ENCODE measurements at regions not wholly inside any gene's neighbourhood (a gene's known extent, or its start where the extent isn't known, plus 50 kb on each side); places are given as distances from the start of the nearest gene placed in this dataset.

DNA sequence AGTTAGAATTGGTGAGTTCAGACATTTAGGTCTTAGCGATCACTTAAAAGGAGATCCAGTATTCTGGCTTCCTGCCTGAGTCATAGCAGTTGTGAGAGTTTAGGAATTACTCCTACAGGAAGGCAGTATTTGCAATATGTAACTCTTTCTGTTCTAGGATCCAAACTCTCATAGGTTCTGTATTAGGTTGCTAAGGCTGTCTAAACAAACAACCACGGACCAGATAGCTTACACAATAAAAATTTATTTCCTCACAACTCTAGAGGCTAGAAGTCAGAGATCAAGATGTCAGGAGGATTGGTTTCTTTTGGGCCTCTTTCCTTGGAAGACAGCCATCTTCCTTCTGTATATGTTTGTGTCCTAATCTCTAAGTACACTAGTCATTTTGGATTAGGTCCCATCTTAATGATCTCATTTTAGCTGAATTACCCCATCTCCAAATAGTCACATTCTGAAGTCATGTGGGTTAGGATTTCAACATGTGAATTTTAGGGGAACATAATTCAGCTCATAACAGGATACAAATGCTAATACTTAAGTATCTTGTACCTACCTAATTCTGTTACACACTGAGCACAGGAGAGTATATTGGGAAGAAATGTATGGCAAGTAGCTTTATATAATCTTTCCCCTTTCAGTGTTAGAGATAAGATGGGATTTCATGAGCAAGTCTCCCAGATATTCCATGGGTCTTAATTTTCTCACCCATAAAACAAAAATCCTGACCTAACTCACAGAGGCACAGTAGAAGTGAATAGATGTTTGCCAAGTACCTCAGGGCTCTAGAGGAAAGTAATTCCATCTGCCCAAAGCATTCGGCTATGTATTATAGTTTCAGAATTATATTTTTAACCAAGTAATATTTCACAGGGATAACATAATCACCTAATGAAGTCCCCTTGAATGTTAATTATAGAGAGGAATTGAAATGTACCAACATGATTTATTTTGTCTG lies 144.4 kb downstream of the PTBP2 start:
- DNase-seq: no peak
- ChIA-PET POLR2A (no interaction called here), CTCF (no interaction called here)
- intact Hi-C loops (cut with micrococcal nuclease): no loop called here
- H3K4me1 Mint-ChIP-seq (ENCODE audit: low read depth): no peaks in the 10 kb centered on the region
- TF ChIP-seq, protein P1, sequence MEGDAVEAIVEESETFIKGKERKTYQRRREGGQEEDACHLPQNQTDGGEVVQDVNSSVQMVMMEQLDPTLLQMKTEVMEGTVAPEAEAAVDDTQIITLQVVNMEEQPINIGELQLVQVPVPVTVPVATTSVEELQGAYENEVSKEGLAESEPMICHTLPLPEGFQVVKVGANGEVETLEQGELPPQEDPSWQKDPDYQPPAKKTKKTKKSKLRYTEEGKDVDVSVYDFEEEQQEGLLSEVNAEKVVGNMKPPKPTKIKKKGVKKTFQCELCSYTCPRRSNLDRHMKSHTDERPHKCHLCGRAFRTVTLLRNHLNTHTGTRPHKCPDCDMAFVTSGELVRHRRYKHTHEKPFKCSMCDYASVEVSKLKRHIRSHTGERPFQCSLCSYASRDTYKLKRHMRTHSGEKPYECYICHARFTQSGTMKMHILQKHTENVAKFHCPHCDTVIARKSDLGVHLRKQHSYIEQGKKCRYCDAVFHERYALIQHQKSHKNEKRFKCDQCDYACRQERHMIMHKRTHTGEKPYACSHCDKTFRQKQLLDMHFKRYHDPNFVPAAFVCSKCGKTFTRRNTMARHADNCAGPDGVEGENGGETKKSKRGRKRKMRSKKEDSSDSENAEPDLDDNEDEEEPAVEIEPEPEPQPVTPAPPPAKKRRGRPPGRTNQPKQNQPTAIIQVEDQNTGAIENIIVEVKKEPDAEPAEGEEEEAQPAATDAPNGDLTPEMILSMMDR (IDR thresholded peaks at IDR 0.05): no peak
- peaks cover 8% of the 10 kb centered on the region for H3K27me3 Mint-ChIP-seq
- no peak overlapping the region for H3K27ac Mint-ChIP-seq
- no peak overlapping the region for H3K4me3 Mint-ChIP-seq
- H3K9me3 Mint-ChIP-seq: no peaks in the 10 kb centered on the region
- no peak for ATAC-seq
- no peaks in the 10 kb centered on the region for H3K36me3 Mint-ChIP-seq (ENCODE audit: low read depth)

DNA sequence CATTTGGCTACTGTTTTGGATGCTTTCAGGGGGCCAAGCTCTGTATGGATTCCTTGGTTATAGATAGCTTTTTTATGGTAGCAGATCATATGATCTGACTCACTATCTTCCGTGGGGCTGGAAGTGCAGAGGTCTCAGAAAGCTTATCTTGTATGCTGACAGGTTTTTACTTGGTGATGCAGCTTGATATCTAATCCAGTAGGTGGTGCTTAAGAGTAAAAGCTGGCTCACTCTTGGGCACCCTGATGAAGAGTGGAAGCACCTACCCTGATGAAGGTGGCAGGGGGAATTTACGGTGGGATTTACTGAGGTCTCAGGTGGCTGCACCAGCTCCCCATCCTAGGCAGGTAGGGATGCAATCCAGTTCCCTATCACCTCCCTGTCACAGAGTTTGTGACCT lies 151.2 kb downstream of the PTBP2 start:
- no peak overlapping the region for H3K27ac Mint-ChIP-seq
- no peak for DNase-seq
- TF ChIP-seq, protein P1 (IDR thresholded peaks at IDR 0.05): no peak
- H3K4me3 Mint-ChIP-seq: no peak overlapping the region
- ChIA-PET POLR2A (no interaction called here), CTCF (no interaction called here)
- H3K4me1 Mint-ChIP-seq (ENCODE audit: low read depth): no peaks in the 10 kb centered on the region
- intact Hi-C loops (cut with micrococcal nuclease): no loop called here
- H3K9me3 Mint-ChIP-seq: peaks cover 13% of the 10 kb centered on the region
- ATAC-seq: no peak
- H3K36me3 Mint-ChIP-seq (ENCODE audit: low read depth): no peaks in the 10 kb centered on the region
- H3K27me3 Mint-ChIP-seq: peaks cover 8% of the 10 kb centered on the region

DNA sequence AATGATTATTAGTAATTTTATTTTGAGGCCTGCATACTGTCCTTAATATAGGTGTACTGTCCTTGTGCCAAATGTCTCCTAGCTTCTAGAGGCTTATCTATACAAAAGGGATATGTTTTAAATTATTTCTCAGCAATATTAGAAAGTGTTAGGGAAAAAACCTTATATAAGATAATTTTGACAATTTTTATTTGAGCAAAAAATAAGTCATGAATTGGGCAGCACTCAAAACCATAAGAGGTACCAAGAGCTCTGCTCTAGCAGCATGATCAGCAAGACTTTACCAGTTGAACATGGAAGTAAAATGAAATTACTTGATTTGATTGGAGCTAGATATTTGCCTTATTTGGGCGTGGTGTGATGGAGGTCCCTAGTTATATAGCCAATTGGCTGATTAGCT lies 157.1 kb downstream of the PTBP2 start:
- TF ChIP-seq, protein P1 (IDR thresholded peaks at IDR 0.05): no peak
- POLR2A ChIA-PET: no interaction called here
- Mint-ChIP-seq H3K27me3 (peaks cover 5% of the 10 kb centered on the region), H3K4me3 (no peak overlapping the region), H3K36me3 (ENCODE audit: low read depth) (no peaks in the 10 kb centered on the region), H3K27ac (no peak overlapping the region), H3K9me3 (peaks cover 5% of the 10 kb centered on the region), H3K4me1 (ENCODE audit: low read depth) (no peaks in the 10 kb centered on the region)
- intact Hi-C loops (cut with micrococcal nuclease): no loop called here
- ATAC-seq (no peak), DNase-seq (no peak)
- CTCF ChIA-PET: no interaction called here

DNA sequence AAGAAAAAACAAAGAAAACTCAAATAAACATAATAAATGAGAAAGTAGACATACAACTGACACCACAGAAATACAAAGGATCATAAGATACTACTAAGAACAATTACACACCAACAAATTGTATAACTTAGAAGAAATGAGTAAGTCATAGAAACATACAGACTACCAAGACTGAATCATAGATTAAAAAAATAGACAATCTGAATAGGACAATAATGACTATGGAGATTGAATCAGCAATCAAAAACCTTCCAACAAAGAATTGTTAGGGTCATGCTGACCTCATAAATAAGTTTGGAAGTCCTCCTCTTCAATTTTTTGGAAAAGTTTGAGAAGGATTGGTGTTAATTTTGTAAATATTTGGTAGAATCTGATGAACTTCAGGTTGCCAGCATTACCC lies 159.0 kb downstream of the PTBP2 start:
- no peaks in the 10 kb centered on the region for H3K36me3 Mint-ChIP-seq (ENCODE audit: low read depth)
- no peaks in the 10 kb centered on the region for H3K4me1 Mint-ChIP-seq (ENCODE audit: low read depth)
- DNase-seq: no peak
- ATAC-seq: no peak
- CTCF ChIA-PET: no interaction called here
- H3K9me3 Mint-ChIP-seq: peaks cover 5% of the 10 kb centered on the region
- TF ChIP-seq, protein P1 (IDR thresholded peaks at IDR 0.05): no peak
- no peak overlapping the region for H3K27ac Mint-ChIP-seq
- H3K27me3 Mint-ChIP-seq: peaks cover 4% of the 10 kb centered on the region
- intact Hi-C loops (cut with micrococcal nuclease): no loop called here
- POLR2A ChIA-PET: no interaction called here
- H3K4me3 Mint-ChIP-seq: no peak overlapping the region

DNA sequence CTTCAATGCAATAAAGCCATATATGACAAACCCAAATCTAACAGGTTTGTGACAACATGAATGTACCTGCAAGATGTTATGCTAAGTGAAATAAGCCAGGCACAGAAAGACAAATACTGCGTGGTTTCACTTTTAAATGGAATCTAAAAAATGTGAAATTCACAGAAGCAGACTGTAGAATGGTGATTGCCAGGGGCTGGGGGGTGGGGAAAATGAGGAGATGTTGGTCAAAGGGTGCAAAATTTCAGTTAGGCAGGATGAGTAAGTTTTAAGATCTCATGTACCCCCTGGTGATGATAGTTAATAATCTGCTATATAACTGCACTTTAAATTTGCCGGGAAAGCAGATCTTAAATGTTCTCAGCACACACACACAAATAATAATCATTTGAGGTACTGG lies 160.5 kb downstream of the PTBP2 start:
- intact Hi-C loops (cut with micrococcal nuclease): no loop called here
- Mint-ChIP-seq H3K27ac (no peak overlapping the region), H3K27me3 (no peaks in the 10 kb centered on the region), H3K9me3 (peaks cover 5% of the 10 kb centered on the region), H3K4me3 (no peak overlapping the region), H3K36me3 (ENCODE audit: low read depth) (no peaks in the 10 kb centered on the region), H3K4me1 (ENCODE audit: low read depth) (no peaks in the 10 kb centered on the region)
- ChIA-PET POLR2A (interaction anchor here (0.6 kb wide), 1 partner anchor 1840 kb away, joined by 3 read pairs; no protein-coding TSS in a partner anchor), CTCF (no interaction called here)
- ATAC-seq (no peak), DNase-seq (no peak)
- TF ChIP-seq, protein P1 (IDR thresholded peaks at IDR 0.05): no peak

Measured in activated CD8-positive, alpha-beta T cell treated with anti-CD3 and anti-CD28 coated beads for 36 hours (primary cell).